A549 (cell line): ENCODE measurements at regions not wholly inside any gene's neighbourhood (a gene's known extent, or its start where the extent isn't known, plus 50 kb on each side); places are given as distances from the start of the nearest gene placed in this dataset.

Experiments used
- CBX2 ChIP-seq: fragments of 200-600 bp; sonication (generic); IDR thresholded peaks from 2 replicates; pipeline ENCODE4 v1.6.1; 2016; ENCODE audit warnings: low read depth, mild to moderate bottlenecking, borderline replicate concordance
- CBX8 ChIP-seq: fragments of 200-600 bp; sonication (generic); IDR thresholded peaks from 2 replicates; pipeline ENCODE4 v1.6.1; 2016
- CTCF ChIP-seq: fragments of >200 bp; sonication (Bioruptor Twin); formaldehyde crosslinking; IDR thresholded peaks from 3 replicates; pipeline ENCODE4 v1.5.1; 2016
- ESRRA ChIP-seq: fragments of 150-350 bp; IDR thresholded peaks from 2 replicates; pipeline ENCODE4 v1.6.1; 2014; ENCODE audit warnings: mild to moderate bottlenecking, low read length, borderline replicate concordance
- JUN ChIP-seq, 2 experiments: fragments of >200 bp; sonication (Bioruptor Twin); formaldehyde crosslinking; IDR thresholded peaks; 2 replicates in 1 of 2; 3 replicates in 1 of 2; pipeline ENCODE4 v1.6.1; 2016 to 2017
- MYC ChIP-seq: IDR thresholded peaks from 2 replicates; pipeline ENCODE4 v1.6.1; 2012; ENCODE audit warnings: mild to moderate bottlenecking, inconsistent platforms, low read length, improper control_type of control experiment, borderline replicate concordance
- NR3C1 ChIP-seq: fragments of >200 bp; sonication (Bioruptor Twin); formaldehyde crosslinking; IDR thresholded peaks from 3 replicates; pipeline ENCODE4 v1.6.1; 2017
- POLR2A ChIP-seq: IDR thresholded peaks from 2 replicates; pipeline ENCODE4 v1.6.1; 2012; ENCODE audit warnings: mild to moderate bottlenecking, low read length
- RARB ChIP-seq: fragments of 250-450 bp; sonication (Bioruptor Pico); IDR thresholded peaks from 2 replicates; pipeline ENCODE4 v1.8.0; 2021; ENCODE audit warnings: mild to moderate bottlenecking, moderate library complexity
- RFX5 ChIP-seq: fragments of 450-650 bp; IDR thresholded peaks from 2 replicates; pipeline ENCODE4 v1.7.1; 2014; ENCODE audit warnings: antibody characterized with exemption, mild to moderate bottlenecking, moderate library complexity
- SREBF2 ChIP-seq: fragments of 450-650 bp; IDR thresholded peaks from 2 replicates; pipeline ENCODE4 v1.6.1; 2014; ENCODE audit warnings: mild to moderate bottlenecking, moderate library complexity
- ZFP36 ChIP-seq: fragments of 450-650 bp; IDR thresholded peaks from 2 replicates; pipeline ENCODE4 v1.6.1; 2014; ENCODE audit warnings: borderline replicate concordance; ENCODE audit not compliant: partially characterized antibody
- ZNF302 ChIP-seq: fragments of 250-450 bp; sonication (Bioruptor Pico); IDR thresholded peaks from 2 replicates; pipeline ENCODE4 v1.9.0; 2021; ENCODE audit warnings: inconsistent platforms, mild to moderate bottlenecking, moderate library complexity

- TF ChIP-seq JUN (IDR thresholded peaks at IDR 0.05) (no peak), CTCF (no peak), RARB (CRISPR knock-in tag) (no peak), CBX8 (no peak), RFX5 (no peak), ZFP36 (no peak), SREBF2 (no peak), ZNF302 (CRISPR knock-in tag) (no peak), ESRRA (no peak), POLR2A (no peak), MYC (no peak), NR3C1 (no peak), CBX2 (no peak)
These were observed 210.8 kb upstream of the LINGO1 start for GRCh38 chr15:77843546-77843945.
